Right atrium auricular region (tissue), 2 donors: ENCODE measurements at regions not wholly inside any gene's neighbourhood (a gene's known extent, or its start where the extent isn't known, plus 50 kb on each side); places are given as distances from the start of the nearest gene placed in this dataset.

Experiments
- DNase-seq: peaks from one replicate; pipeline ENCODE4 v3.0.0-alpha.2; 2019; ENCODE audit warnings: low spot score
- H3K27ac ChIP-seq, 2 donors: fragments of 200-600 bp; sonication (generic); 1 replicate in 1 of 2; 2 replicates in 1 of 2; pipeline ENCODE4 v1.5.1; 2016 to 2019
- H3K27me3 ChIP-seq, 2 donors: fragments of 200-600 bp; sonication (generic); one replicate each; pipeline versions ENCODE4 v1.5.1 to v1.6.0; 2017 to 2019
- H3K36me3 ChIP-seq: fragments of 200-600 bp; sonication (generic); one replicate; pipeline ENCODE4 v1.5.1; 2016
- H3K4me1 ChIP-seq, 2 donors: fragments of 200-600 bp; sonication (generic); one replicate each; pipeline versions ENCODE4 v1.5.1 to v1.6.0; 2017 to 2019
- H3K4me3 ChIP-seq, 2 donors: fragments of 200-600 bp; sonication (generic); 1 replicate in 1 of 2; 2 replicates in 1 of 2; pipeline ENCODE4 v1.5.1; 2017 to 2019; ENCODE audit warnings: mild to moderate bottlenecking in 1 of 2, moderate library complexity in 1 of 2
- H3K9me3 ChIP-seq, 2 donors: fragments of 200-600 bp; sonication (generic); one replicate each; pipeline ENCODE4 v1.5.1; 2019
- CTCF ChIP-seq, 2 donors: fragments of 200-600 bp; sonication (generic); IDR thresholded peaks; one replicate each; pipeline ENCODE4 v1.5.1; 2019; ENCODE audit warnings: antibody characterized with exemption in 2 of 2

DNA sequence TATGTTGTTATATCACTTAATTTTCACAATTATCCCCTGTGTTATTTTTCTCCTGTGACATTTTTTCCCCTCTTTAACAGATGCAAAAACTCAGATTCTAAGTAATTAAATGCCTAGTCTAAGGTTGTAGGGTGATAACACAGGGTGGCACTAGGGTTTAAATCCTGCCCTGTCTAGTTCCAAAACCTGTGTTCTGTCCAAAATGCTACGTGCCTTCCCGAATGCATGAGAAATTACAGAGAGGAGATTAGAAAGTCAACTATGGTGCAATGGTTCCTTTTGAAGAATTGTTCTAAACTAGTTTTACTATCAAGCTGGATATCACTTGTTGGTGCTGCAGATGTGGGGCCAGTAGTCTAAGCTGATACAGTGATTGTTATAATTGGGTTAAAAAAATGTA is 108.0 kb downstream of the DIPK2A start:
- H3K9me3 ChIP-seq = no peaks in the 10 kb centered on the region
- no peaks in the 10 kb centered on the region for H3K27me3 ChIP-seq
- no peak overlapping the region for H3K4me3 ChIP-seq
- H3K27ac ChIP-seq = no peak overlapping the region
- H3K36me3 ChIP-seq = no peaks in the 10 kb centered on the region
- TF ChIP-seq CTCF (IDR thresholded peaks at IDR 0.05) = no peak
- no peak for DNase-seq
- no peaks in the 10 kb centered on the region for H3K4me1 ChIP-seq

DNA sequence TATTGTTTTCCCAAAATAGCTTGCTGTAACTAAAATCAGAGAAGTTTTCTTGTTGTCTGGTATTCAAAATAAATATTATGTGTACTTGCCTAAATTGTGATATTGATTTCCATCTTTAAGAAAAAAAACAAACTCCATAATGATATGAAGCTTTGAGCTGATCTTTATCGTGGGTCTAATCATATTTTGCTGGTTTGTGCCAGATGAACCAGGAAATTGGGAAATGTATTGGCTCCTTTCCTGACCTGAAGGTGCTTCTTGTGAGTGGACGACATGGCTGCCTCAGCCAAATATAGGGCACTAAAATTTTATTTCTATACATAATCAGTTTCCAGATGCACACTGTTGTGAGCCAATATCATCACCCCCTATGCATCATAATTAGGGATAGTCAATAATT is 113.3 kb downstream of the DIPK2A start:
- no peak for DNase-seq
- Histone ChIP-seq H3K4me3 (no peak overlapping the region), H3K27ac (no peak overlapping the region), H3K36me3 (no peaks in the 10 kb centered on the region), H3K27me3 (no peaks in the 10 kb centered on the region), H3K4me1 (no peaks in the 10 kb centered on the region), H3K9me3 (no peaks in the 10 kb centered on the region)
- no peak for TF ChIP-seq CTCF (IDR thresholded peaks at IDR 0.05)

DNA sequence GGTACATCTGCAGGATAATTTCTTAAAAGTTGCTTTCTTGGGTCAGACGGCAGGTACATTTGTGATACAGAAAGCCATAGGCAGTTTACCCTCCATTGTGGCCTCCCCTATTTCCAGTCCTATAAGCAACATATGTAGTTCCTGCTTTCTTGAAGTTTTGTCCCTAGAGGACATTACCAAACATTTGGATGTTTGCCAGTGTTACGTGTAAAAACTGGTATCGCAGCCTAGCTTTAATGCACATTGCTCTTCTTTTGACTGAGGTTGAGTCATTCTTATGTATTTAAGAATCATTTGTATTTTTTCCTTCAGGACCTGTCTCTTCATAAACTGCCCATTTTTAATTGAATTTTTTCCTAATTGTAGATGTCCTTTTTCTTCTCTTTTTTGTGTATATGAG is 114.3 kb downstream of the DIPK2A start:
- TF ChIP-seq CTCF (IDR thresholded peaks at IDR 0.05) = no peak

GRCh38 chr3:144096016-144096415 is 124.4 kb downstream of the DIPK2A start:
- no peak for TF ChIP-seq CTCF (IDR thresholded peaks at IDR 0.05)
- no peaks in the 10 kb centered on the region for H3K9me3 ChIP-seq
- H3K4me3 ChIP-seq = no peak overlapping the region
- H3K4me1 ChIP-seq = no peaks in the 10 kb centered on the region
- H3K27ac ChIP-seq = no peak overlapping the region
- DNase-seq = no peak
- no peaks in the 10 kb centered on the region for H3K27me3 ChIP-seq
- H3K36me3 ChIP-seq = no peaks in the 10 kb centered on the region

More for the DNA sequence above, 114.3 kb downstream of the DIPK2A start:
- DNase-seq = no peak
- Histone ChIP-seq H3K9me3 (no peaks in the 10 kb centered on the region), H3K4me1 (no peaks in the 10 kb centered on the region), H3K4me3 (no peak overlapping the region), H3K27me3 (no peaks in the 10 kb centered on the region), H3K27ac (no peak overlapping the region), H3K36me3 (no peaks in the 10 kb centered on the region)

GRCh38 chr3:144097163-144097562 is 125.5 kb downstream of the DIPK2A start:
- Histone ChIP-seq H3K4me1 (no peaks in the 10 kb centered on the region), H3K9me3 (no peaks in the 10 kb centered on the region), H3K4me3 (no peak overlapping the region), H3K27ac (no peak overlapping the region), H3K36me3 (no peaks in the 10 kb centered on the region), H3K27me3 (no peaks in the 10 kb centered on the region)
- TF ChIP-seq CTCF (IDR thresholded peaks at IDR 0.05) = no peak
- DNase-seq = no peak

DNA sequence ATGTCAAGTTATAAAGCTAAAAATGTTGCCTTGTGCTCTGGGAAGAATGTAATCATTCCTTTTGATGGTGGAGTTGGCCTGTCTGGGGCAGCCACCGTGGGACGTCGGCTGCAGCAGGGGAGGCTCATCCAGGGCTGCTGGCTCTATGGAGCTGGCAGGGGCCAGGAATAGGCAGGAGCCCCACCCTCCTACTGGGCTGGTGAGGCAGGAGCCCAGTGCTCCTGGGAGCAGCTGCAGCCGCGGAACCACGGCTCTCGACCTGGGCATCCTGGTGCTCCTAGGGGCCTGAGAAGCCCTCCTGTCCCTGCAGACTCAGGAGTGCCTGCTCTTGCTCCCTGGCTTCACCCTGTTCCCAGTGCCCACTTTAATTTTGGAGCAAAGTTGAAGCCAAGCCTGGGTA is 127.1 kb downstream of the DIPK2A start:
- DNase-seq = no peak
- TF ChIP-seq CTCF (IDR thresholded peaks at IDR 0.05) = no peak
- no peak overlapping the region for H3K4me3 ChIP-seq

More for the DNA sequence above, 127.1 kb downstream of the DIPK2A start:
- Histone ChIP-seq H3K4me1 (no peaks in the 10 kb centered on the region), H3K27me3 (no peaks in the 10 kb centered on the region), H3K27ac (no peak overlapping the region), H3K9me3 (no peaks in the 10 kb centered on the region), H3K36me3 (no peaks in the 10 kb centered on the region)
